Spleen (tissue), 11 donors: ENCODE measurements at regions not wholly inside any gene's neighbourhood (a gene's known extent, or its start where the extent isn't known, plus 50 kb on each side); places are given as distances from the start of the nearest gene placed in this dataset.
A peak's percentile ranks its signal among the peaks of the same experiment; 100 is the strongest.

ENCODE experiments used
- DNase-seq: peaks from one replicate; pipeline ENCODE4 v3.0.0-alpha.2; 2020
- H3K27ac ChIP-seq, 8 donors: fragments of 200-600 bp; sonication (generic) in 7 of 8; 1 replicate in 4 of 8; 2 replicates in 4 of 8; pipeline versions ENCODE4 v1.5.0 to v1.8.0; 2016 to 2021; ENCODE audit warnings: inconsistent platforms in 4 of 8, mild to moderate bottlenecking in 4 of 8, moderate library complexity in 1 of 8
- H3K27me3 ChIP-seq, 7 donors: fragments of 200-600 bp; sonication (generic) in 6 of 7; replicated peaks in 1 of 7; 1 replicate in 4 of 7; 2 replicates in 3 of 7; pipeline versions ENCODE4 v1.5.0 to v1.8.0; 2016 to 2021; ENCODE audit warnings: inconsistent platforms in 3 of 7, mild to moderate bottlenecking in 1 of 7
- H3K36me3 ChIP-seq, 6 donors: fragments of 200-600 bp; sonication (generic) in 5 of 6; 1 replicate in 4 of 6; 2 replicates in 2 of 6; pipeline versions ENCODE4 v1.5.0 to v1.8.0; 2016 to 2021; ENCODE audit warnings: inconsistent platforms in 2 of 6
- H3K4me1 ChIP-seq, 6 donors: fragments of 200-600 bp; sonication (generic) in 5 of 6; 1 replicate in 3 of 6; 2 replicates in 3 of 6; pipeline versions ENCODE4 v1.5.0 to v1.8.0; 2016 to 2021; ENCODE audit warnings: inconsistent platforms in 3 of 6
- H3K4me3 ChIP-seq, 8 donors: fragments of 200-600 bp; sonication (generic) in 7 of 8; 1 replicate in 4 of 8; 2 replicates in 4 of 8; pipeline versions ENCODE4 v1.5.0 to v1.8.0; 2016 to 2021; ENCODE audit warnings: inconsistent platforms in 4 of 8, mild to moderate bottlenecking in 4 of 8, moderate library complexity in 2 of 8
- H3K9me3 ChIP-seq, 8 donors: fragments of 200-600 bp; sonication (generic) in 7 of 8; 1 replicate in 4 of 8; 2 replicates in 4 of 8; pipeline versions ENCODE4 v1.5.0 to v1.8.0; 2016 to 2021; ENCODE audit warnings: inconsistent platforms in 4 of 8
- CTCF ChIP-seq, 11 experiments: fragments of 200-600 bp in 7 of 11; fragments of 450-650 bp in 4 of 11; sonication (generic) in 4 of 11; IDR thresholded peaks in 8 of 11; conservative IDR thresholded peaks in 3 of 11; 1 replicate in 7 of 11; 2 replicates in 4 of 11; pipeline versions ENCODE4 v1.4.0 to v1.8.0; 2016 to 2021; ENCODE audit warnings: antibody characterized with exemption in 11 of 11, inconsistent platforms in 4 of 11, mild to moderate bottlenecking in 1 of 11
- POLR2A ChIP-seq, 3 donors: fragments of 450-650 bp; IDR thresholded peaks; one replicate each; pipeline ENCODE4 v1.5.1; 2017; ENCODE audit warnings: antibody characterized with exemption in 3 of 3, mild to moderate bottlenecking in 1 of 3
- POLR2AphosphoS5 ChIP-seq, 3 donors: sonication (generic); formaldehyde crosslinking; IDR thresholded peaks; one replicate each; pipeline ENCODE4 v1.5.1; 2017; ENCODE audit warnings: antibody characterized with exemption in 3 of 3
- WGBS, 5 donors: extraction: QIAGEN DNeasy Blood & Tissue Kit in 3 of 5; methylation state at CpG; one replicate each; pipeline versions ENCODE4 v1.1.5 to v1.1.7; 2013 to 2018; 5-methylcytosine and 5-hydroxymethylcytosine counted together
- intact Hi-C: fragments of 100-400 bp; cut with DNase I; formaldehyde crosslinking; loops from one replicate; pipeline ENCODE4 v1.15.0; 2023; ENCODE audit warnings: low total_unique reads
- donor health status: healthy with polysubstance abuse.
- donor health status: DM: no; HTN: no; CAD: no; lungs with moderate emphysema.
- donor health status: DM: no; HTN: no; CAD: no.
- donor health status: Bipolar disorder and iron deficiency.
- donor health status: healthy.
- donor health status: DM: no; HTN: no; CAD: no.
- donor health status: DM: yes; HTN: yes; CAD: no.

- Histone ChIP-seq H3K9me3 (no peaks in the 10 kb centered on the region), H3K27ac (peak overlapping the region in 5 of 8 donors; percentile 23 to 69 (median 58)), H3K36me3 (no peaks in the 10 kb centered on the region), H3K27me3 (no peaks in the 10 kb centered on the region), H3K4me1 (no peaks in the 10 kb centered on the region), H3K4me3 (no peak overlapping the region)
- no peak for TF ChIP-seq POLR2A (IDR thresholded peaks at IDR 0.05)
- peak in 1 of 3 donors; percentile 20 for TF ChIP-seq POLR2AphosphoS5 (IDR thresholded peaks at IDR 0.05)
- TF ChIP-seq CTCF (IDR thresholded peaks at IDR 0.05 in 8 of 11, conservative IDR thresholded peaks at IDR 0.05 in 3 of 11): no peak
- WGBS, 5 donors: 14 to 51% (median 28%) methylated on average over 2 of the region's 2 CpGs
- no peak for DNase-seq
- intact Hi-C loops: no loop called here
Observed at GRCh38 chrX:4935846-4936245, 1222.4 kb upstream of the PRKX start.

GRCh38 chrX:4935401-4935800 is 1222.0 kb upstream of the PRKX start:
- no peaks in the 10 kb centered on the region for H3K9me3 ChIP-seq
- DNase-seq: no peak
- no peaks in the 10 kb centered on the region for H3K27me3 ChIP-seq
- H3K4me3 ChIP-seq: no peak overlapping the region
- no peaks in the 10 kb centered on the region for H3K36me3 ChIP-seq
- TF ChIP-seq POLR2AphosphoS5 (IDR thresholded peaks at IDR 0.05) (no peak), POLR2A (IDR thresholded peaks at IDR 0.05) (no peak), CTCF (IDR thresholded peaks at IDR 0.05 in 8 of 11, conservative IDR thresholded peaks at IDR 0.05 in 3 of 11) (no peak)
- peak overlapping the region in 5 of 8 donors; percentile 23 to 69 (median 58) for H3K27ac ChIP-seq
- 26 to 63% (median 53%) methylated on average over 2 of the region's 2 CpGs for WGBS, 5 donors
- H3K4me1 ChIP-seq: no peaks in the 10 kb centered on the region
- intact Hi-C loops: no loop called here

GRCh38 chrX:4932790-4933189 is 1219.3 kb upstream of the PRKX start:
- no peak for DNase-seq
- H3K27me3 ChIP-seq: no peaks in the 10 kb centered on the region
- no peaks in the 10 kb centered on the region for H3K4me1 ChIP-seq
- TF ChIP-seq POLR2A (IDR thresholded peaks at IDR 0.05): no peak
- no peak for TF ChIP-seq CTCF (IDR thresholded peaks at IDR 0.05 in 8 of 11, conservative IDR thresholded peaks at IDR 0.05 in 3 of 11)
- no peak for TF ChIP-seq POLR2AphosphoS5 (IDR thresholded peaks at IDR 0.05)
- intact Hi-C loops: no loop called here
- no peaks in the 10 kb centered on the region for H3K9me3 ChIP-seq
- H3K27ac ChIP-seq: no peak overlapping the region
- H3K36me3 ChIP-seq: no peaks in the 10 kb centered on the region
- 71 to 87% (median 78%) methylated on average over 5 of the region's 5 CpGs for WGBS, 5 donors
- no peak overlapping the region for H3K4me3 ChIP-seq

- DNase-seq: no peak
- Histone ChIP-seq H3K36me3 (no peaks in the 10 kb centered on the region), H3K27ac (no peak overlapping the region), H3K9me3 (no peaks in the 10 kb centered on the region), H3K4me3 (no peak overlapping the region), H3K4me1 (no peaks in the 10 kb centered on the region), H3K27me3 (no peaks in the 10 kb centered on the region)
- WGBS, 5 donors: 70 to 92% (median 83%) methylated on average over 6 of the region's 6 CpGs
- intact Hi-C loops: no loop called here
- TF ChIP-seq CTCF (IDR thresholded peaks at IDR 0.05 in 8 of 11, conservative IDR thresholded peaks at IDR 0.05 in 3 of 11) (no peak), POLR2AphosphoS5 (IDR thresholded peaks at IDR 0.05) (no peak), POLR2A (IDR thresholded peaks at IDR 0.05) (no peak)
Observed at GRCh38 chrX:4930426-4930825, 1217.0 kb upstream of the PRKX start.
